ENCODE measurements at regions not wholly inside any gene's neighbourhood (a gene's known extent, or its start where the extent isn't known, plus 50 kb on each side); places are given as distances from the start of the nearest gene placed in this dataset.

DNA sequence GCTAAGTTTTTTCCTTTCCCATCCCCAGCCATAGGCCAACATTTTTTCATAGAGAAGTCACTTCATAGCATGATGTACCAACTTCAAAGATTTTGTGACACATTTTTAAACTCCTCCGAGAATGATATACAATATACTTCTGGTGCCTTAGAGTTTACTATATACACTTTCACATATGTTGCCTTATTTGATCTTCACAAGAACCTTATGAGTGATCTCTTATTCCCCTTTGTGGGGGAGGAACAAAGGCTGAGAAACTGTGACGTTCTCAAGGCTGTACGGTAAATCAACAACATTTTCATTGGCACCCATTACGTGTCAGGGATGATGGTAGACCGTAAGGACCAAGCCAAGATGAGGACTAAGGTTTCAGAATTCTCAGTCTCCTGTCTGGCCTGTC lies 130.0 kb downstream of the RFPL4B start:
- no peak overlapping the region for H3K4me2 ChIP-seq
- peaks cover 8% of the 10 kb centered on the region; the same call in 1 of the 2 replicates for H3K9me2 ChIP-seq (ENCODE audit: insufficient read depth)
- ATAC-seq (no peak), DNase-seq (ENCODE audit: low spot score) (no peak)
- no peak overlapping the region for H3K27ac Mint-ChIP-seq
- no peak overlapping the region for H3K4me3 ChIP-seq
- H3K27me3 Mint-ChIP-seq (ENCODE audit: insufficient read depth, low read depth, poor library complexity), result no peaks in the 10 kb centered on the region
- no peaks in the 10 kb centered on the region for H4K20me1 ChIP-seq (replicated peaks; ENCODE audit: insufficient read depth)
- no peaks in the 10 kb centered on the region for H3K4me1 Mint-ChIP-seq
- no peaks in the 10 kb centered on the region for H3K4me1 ChIP-seq (ENCODE audit: insufficient read depth)
- no peak overlapping the region for H3K27ac ChIP-seq (ENCODE audit: low read depth)
- no peaks in the 10 kb centered on the region for H3F3A ChIP-seq (replicated peaks; ENCODE audit: low read depth)
- no peaks in the 10 kb centered on the region for H3K36me3 Mint-ChIP-seq (ENCODE audit: low read depth)
- TF ChIP-seq ZNF331 (CRISPR knock-in tag; IDR thresholded peaks at IDR 0.05; ENCODE audit: low read depth) (no peak), EZH2phosphoT487 (IDR thresholded peaks at IDR 0.05; ENCODE audit: unreplicated experiment) (no peak), EZH2 (IDR thresholded peaks at IDR 0.05; ENCODE audit: low read depth, unreplicated experiment) (no peak), CREB1 (CRISPR knock-in tag; IDR thresholded peaks at IDR 0.05; ENCODE audit: low read depth) (no peak), STAT1 (IDR thresholded peaks at IDR 0.05; ENCODE audit: unreplicated experiment) (no peak), JUNB (IDR thresholded peaks at IDR 0.05; ENCODE audit: unreplicated experiment) (no peak), NANOG (IDR thresholded peaks at IDR 0.05; ENCODE audit: borderline replicate concordance) (no peak), ZNF114 (CRISPR knock-in tag; IDR thresholded peaks at IDR 0.05) (no peak), POLR2AphosphoS5 (IDR thresholded peaks at IDR 0.05; ENCODE audit: low read depth) (no peak)
- TF ChIP-seq, protein P1, sequence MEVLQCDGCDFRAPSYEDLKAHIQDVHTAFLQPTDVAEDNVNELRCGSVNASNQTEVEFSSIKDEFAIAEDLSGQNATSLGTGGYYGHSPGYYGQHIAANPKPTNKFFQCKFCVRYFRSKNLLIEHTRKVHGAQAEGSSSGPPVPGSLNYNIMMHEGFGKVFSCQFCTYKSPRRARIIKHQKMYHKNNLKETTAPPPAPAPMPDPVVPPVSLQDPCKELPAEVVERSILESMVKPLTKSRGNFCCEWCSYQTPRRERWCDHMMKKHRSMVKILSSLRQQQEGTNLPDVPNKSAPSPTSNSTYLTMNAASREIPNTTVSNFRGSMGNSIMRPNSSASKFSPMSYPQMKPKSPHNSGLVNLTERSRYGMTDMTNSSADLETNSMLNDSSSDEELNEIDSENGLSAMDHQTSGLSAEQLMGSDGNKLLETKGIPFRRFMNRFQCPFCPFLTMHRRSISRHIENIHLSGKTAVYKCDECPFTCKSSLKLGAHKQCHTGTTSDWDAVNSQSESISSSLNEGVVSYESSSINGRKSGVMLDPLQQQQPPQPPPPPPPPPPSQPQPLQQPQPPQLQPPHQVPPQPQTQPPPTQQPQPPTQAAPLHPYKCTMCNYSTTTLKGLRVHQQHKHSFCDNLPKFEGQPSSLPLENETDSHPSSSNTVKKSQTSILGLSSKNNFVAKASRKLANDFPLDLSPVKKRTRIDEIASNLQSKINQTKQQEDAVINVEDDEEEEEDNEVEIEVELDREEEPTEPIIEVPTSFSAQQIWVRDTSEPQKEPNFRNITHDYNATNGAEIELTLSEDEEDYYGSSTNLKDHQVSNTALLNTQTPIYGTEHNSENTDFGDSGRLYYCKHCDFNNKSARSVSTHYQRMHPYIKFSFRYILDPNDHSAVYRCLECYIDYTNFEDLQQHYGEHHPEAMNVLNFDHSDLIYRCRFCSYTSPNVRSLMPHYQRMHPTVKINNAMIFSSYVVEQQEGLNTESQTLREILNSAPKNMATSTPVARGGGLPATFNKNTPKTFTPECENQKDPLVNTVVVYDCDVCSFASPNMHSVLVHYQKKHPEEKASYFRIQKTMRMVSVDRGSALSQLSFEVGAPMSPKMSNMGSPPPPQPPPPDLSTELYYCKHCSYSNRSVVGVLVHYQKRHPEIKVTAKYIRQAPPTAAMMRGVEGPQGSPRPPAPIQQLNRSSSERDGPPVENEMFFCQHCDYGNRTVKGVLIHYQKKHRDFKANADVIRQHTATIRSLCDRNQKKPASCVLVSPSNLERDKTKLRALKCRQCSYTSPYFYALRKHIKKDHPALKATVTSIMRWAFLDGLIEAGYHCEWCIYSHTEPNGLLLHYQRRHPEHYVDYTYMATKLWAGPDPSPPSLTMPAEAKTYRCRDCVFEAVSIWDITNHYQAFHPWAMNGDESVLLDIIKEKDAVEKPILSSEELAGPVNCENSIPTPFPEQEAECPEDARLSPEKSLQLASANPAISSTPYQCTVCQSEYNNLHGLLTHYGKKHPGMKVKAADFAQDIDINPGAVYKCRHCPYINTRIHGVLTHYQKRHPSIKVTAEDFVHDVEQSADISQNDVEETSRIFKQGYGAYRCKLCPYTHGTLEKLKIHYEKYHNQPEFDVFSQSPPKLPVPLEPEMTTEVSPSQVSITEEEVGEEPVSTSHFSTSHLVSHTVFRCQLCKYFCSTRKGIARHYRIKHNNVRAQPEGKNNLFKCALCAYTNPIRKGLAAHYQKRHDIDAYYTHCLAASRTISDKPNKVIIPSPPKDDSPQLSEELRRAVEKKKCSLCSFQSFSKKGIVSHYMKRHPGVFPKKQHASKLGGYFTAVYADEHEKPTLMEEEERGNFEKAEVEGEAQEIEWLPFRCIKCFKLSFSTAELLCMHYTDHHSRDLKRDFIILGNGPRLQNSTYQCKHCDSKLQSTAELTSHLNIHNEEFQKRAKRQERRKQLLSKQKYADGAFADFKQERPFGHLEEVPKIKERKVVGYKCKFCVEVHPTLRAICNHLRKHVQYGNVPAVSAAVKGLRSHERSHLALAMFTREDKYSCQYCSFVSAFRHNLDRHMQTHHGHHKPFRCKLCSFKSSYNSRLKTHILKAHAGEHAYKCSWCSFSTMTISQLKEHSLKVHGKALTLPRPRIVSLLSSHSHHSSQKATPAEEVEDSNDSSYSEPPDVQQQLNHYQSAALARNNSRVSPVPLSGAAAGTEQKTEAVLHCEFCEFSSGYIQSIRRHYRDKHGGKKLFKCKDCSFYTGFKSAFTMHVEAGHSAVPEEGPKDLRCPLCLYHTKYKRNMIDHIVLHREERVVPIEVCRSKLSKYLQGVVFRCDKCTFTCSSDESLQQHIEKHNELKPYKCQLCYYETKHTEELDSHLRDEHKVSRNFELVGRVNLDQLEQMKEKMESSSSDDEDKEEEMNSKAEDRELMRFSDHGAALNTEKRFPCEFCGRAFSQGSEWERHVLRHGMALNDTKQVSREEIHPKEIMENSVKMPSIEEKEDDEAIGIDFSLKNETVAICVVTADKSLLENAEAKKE (CRISPR knock-in tag; IDR thresholded peaks at IDR 0.05), result no peak
- TF ChIP-seq, protein P2, sequence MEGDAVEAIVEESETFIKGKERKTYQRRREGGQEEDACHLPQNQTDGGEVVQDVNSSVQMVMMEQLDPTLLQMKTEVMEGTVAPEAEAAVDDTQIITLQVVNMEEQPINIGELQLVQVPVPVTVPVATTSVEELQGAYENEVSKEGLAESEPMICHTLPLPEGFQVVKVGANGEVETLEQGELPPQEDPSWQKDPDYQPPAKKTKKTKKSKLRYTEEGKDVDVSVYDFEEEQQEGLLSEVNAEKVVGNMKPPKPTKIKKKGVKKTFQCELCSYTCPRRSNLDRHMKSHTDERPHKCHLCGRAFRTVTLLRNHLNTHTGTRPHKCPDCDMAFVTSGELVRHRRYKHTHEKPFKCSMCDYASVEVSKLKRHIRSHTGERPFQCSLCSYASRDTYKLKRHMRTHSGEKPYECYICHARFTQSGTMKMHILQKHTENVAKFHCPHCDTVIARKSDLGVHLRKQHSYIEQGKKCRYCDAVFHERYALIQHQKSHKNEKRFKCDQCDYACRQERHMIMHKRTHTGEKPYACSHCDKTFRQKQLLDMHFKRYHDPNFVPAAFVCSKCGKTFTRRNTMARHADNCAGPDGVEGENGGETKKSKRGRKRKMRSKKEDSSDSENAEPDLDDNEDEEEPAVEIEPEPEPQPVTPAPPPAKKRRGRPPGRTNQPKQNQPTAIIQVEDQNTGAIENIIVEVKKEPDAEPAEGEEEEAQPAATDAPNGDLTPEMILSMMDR (conservative IDR thresholded peaks at IDR 0.05; ENCODE audit: low read depth in 2 of 2), result no peak
- TF ChIP-seq, protein P3, sequence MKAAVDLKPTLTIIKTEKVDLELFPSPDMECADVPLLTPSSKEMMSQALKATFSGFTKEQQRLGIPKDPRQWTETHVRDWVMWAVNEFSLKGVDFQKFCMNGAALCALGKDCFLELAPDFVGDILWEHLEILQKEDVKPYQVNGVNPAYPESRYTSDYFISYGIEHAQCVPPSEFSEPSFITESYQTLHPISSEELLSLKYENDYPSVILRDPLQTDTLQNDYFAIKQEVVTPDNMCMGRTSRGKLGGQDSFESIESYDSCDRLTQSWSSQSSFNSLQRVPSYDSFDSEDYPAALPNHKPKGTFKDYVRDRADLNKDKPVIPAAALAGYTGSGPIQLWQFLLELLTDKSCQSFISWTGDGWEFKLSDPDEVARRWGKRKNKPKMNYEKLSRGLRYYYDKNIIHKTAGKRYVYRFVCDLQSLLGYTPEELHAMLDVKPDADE (IDR thresholded peaks at IDR 0.05), result no peak
- TF ChIP-seq, protein P4, sequence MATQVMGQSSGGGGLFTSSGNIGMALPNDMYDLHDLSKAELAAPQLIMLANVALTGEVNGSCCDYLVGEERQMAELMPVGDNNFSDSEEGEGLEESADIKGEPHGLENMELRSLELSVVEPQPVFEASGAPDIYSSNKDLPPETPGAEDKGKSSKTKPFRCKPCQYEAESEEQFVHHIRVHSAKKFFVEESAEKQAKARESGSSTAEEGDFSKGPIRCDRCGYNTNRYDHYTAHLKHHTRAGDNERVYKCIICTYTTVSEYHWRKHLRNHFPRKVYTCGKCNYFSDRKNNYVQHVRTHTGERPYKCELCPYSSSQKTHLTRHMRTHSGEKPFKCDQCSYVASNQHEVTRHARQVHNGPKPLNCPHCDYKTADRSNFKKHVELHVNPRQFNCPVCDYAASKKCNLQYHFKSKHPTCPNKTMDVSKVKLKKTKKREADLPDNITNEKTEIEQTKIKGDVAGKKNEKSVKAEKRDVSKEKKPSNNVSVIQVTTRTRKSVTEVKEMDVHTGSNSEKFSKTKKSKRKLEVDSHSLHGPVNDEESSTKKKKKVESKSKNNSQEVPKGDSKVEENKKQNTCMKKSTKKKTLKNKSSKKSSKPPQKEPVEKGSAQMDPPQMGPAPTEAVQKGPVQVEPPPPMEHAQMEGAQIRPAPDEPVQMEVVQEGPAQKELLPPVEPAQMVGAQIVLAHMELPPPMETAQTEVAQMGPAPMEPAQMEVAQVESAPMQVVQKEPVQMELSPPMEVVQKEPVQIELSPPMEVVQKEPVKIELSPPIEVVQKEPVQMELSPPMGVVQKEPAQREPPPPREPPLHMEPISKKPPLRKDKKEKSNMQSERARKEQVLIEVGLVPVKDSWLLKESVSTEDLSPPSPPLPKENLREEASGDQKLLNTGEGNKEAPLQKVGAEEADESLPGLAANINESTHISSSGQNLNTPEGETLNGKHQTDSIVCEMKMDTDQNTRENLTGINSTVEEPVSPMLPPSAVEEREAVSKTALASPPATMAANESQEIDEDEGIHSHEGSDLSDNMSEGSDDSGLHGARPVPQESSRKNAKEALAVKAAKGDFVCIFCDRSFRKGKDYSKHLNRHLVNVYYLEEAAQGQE (IDR thresholded peaks at IDR 0.05; ENCODE audit: unreplicated experiment), result no peak
- no peak overlapping the region for H3K4me3 Mint-ChIP-seq
- H3K36me3 ChIP-seq (ENCODE audit: insufficient read depth), result no peaks in the 10 kb centered on the region
- H2AFZ ChIP-seq, result no peak overlapping the region
- H3K79me2 ChIP-seq (replicated peaks; ENCODE audit: insufficient read depth), result no peaks in the 10 kb centered on the region
- H3K27me3 ChIP-seq (ENCODE audit: insufficient read depth), result no peaks in the 10 kb centered on the region
- H3K9me3 Mint-ChIP-seq, result no peaks in the 10 kb centered on the region
